ENCODE measurements at regions not wholly inside any gene's neighbourhood (a gene's known extent, or its start where the extent isn't known, plus 50 kb on each side); places are given as distances from the start of the nearest gene placed in this dataset.

DNA sequence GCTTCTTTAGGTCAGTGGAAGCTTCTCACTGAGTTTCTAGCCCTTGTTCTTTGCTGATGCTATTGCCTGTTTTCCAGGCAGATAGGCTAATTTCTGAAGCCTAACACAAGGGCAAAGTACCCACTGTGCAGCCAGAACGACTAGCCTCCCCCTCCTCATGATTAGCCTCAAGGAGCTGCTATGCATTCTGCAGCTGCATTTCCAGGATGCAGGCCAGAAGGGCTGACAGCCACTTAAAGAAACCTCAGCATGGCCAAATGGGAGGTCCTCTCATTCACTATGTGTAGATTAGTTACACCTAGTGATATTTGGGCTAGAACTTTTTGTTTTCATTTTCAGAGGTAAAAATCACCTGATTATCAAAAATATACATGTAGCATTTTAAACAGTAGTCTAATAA is 216.0 kb downstream of the RAD51AP2 start:
- TF ChIP-seq CTCF (IDR thresholded peaks at IDR 0.05; ENCODE audit: borderline replicate concordance, insufficient read depth, low read depth, low read length) = no peak
- no peak overlapping the region for H3K4me3 ChIP-seq (ENCODE audit: low read depth, low read length)

- H3K4me3 ChIP-seq (ENCODE audit: low read depth, low read length) = no peak overlapping the region
- no peak for TF ChIP-seq CTCF (IDR thresholded peaks at IDR 0.05; ENCODE audit: borderline replicate concordance, insufficient read depth, low read depth, low read length)
Measured at GRCh38 chr2:17301437-17301836, 216.8 kb downstream of the RAD51AP2 start.

GRCh38 chr2:17299891-17300540 is 218.2 kb downstream of the RAD51AP2 start:
- no peak for TF ChIP-seq CTCF (IDR thresholded peaks at IDR 0.05; ENCODE audit: borderline replicate concordance, insufficient read depth, low read depth, low read length)

DNA sequence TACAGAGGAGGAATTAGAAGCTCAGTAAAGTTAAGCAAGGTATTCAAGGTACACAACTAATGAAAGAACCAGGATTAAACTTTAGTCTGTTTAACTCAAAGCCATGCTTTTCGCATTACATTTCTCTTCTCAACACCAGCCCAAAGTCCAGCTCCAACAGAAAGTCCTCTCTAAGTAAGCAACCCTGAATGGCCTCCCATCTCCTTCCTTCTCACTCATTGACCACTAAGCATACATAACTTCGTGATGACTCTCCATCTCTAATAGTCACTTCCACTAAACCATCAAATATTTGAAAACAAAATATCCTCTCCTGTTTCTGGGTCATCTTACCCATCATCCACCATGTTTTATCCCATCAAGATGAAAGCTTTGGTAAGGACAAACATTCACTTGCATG is 219.8 kb downstream of the RAD51AP2 start:
- no peak overlapping the region for H3K4me3 ChIP-seq (ENCODE audit: low read depth, low read length)
- no peak for TF ChIP-seq CTCF (IDR thresholded peaks at IDR 0.05; ENCODE audit: borderline replicate concordance, insufficient read depth, low read depth, low read length)

More at GRCh38 chr2:17299891-17300540, 218.2 kb downstream of the RAD51AP2 start:
- no peak overlapping the region for H3K4me3 ChIP-seq (ENCODE audit: low read depth, low read length)

DNA sequence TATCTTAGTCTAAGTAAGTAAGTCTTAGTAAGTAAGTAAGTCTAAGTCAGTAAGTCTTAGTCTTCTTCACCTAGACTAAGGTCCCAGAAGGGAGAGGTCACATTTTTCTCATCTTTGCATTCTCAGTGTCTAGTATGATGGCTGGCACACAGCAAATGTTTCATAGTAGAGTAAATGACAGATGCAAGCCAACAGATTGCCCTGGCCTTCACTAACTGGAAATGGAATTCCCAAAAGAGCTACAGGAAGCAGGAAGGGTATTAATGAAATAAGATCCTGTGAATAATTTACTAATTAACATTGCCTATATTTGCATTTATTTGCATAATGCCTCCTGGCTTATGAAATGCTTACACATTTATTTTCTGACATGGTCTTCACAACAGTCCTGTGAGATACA is 221.6 kb downstream of the RAD51AP2 start:
- TF ChIP-seq CTCF (IDR thresholded peaks at IDR 0.05; ENCODE audit: borderline replicate concordance, insufficient read depth, low read depth, low read length) = no peak
- no peak overlapping the region for H3K4me3 ChIP-seq (ENCODE audit: low read depth, low read length)

- TF ChIP-seq CTCF (IDR thresholded peaks at IDR 0.05; ENCODE audit: borderline replicate concordance, insufficient read depth, low read depth, low read length) = no peak
- H3K4me3 ChIP-seq (ENCODE audit: low read depth, low read length) = no peak overlapping the region
Measured at GRCh38 chr2:17289669-17290068, 228.6 kb downstream of the RAD51AP2 start.

GRCh38 chr2:17287183-17287582 is 231.1 kb downstream of the RAD51AP2 start:
- TF ChIP-seq CTCF (IDR thresholded peaks at IDR 0.05; ENCODE audit: borderline replicate concordance, insufficient read depth, low read depth, low read length) = no peak
- H3K4me3 ChIP-seq (ENCODE audit: low read depth, low read length) = no peak overlapping the region
